ENCODE measurements at regions not wholly inside any gene's neighbourhood (a gene's known extent, or its start where the extent isn't known, plus 50 kb on each side); places are given as distances from the start of the nearest gene placed in this dataset.

DNA sequence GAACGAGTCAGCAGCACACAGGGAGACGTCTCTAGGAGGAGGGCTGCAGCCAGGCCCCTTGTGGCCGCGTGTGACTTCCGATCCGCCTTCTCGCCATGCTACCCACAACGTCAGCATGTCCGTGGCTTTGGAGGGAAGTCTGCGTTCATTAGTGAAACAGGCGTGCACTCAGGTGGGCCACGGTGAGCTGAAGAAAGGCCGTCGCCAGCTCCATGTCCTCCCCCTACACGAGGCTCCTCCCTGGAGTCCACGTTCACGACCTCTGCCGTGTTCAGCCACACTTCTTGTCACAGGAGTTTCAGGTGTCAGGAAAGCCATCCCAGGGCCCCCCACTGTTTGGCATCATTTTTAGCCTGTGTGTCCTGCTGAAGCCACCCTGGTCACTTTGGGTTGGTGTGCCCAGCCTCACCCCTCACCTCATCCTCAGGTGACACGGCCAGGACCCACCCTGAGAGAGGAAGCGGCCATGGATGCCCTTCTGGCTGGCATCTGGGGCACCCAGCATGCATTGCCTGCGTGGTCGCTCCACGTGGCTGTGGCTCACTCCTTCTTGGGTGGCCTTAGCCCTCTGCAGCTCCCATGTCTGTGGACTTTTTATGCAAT, 310.6 kb upstream of the SHH start:
- no peaks in the 10 kb centered on the region for H3K4me1 ChIP-seq (replicated peaks)
- no peak for DNase-seq (ENCODE audit: low spot score)
- intact Hi-C loops (cut with DNase I), result no loop called here

GRCh38 chr7:156121956-156122355, 309.7 kb upstream of the SHH start:
- no peak for TF ChIP-seq POLR2A (IDR thresholded peaks at IDR 0.05)
- TF ChIP-seq POLR2AphosphoS5 (IDR thresholded peaks at IDR 0.05), result no peak
- TF ChIP-seq CTCF (IDR thresholded peaks at IDR 0.05), result no peak
- H3K4me1 ChIP-seq (replicated peaks), result no peaks in the 10 kb centered on the region
- no peaks in the 10 kb centered on the region for H3K9me3 ChIP-seq
- no peak for DNase-seq (ENCODE audit: low spot score)
- H3K27me3 ChIP-seq (replicated peaks; ENCODE audit: insufficient read depth), result no peaks in the 10 kb centered on the region
- no peak overlapping the region for H3K27ac ChIP-seq
- H3K36me3 ChIP-seq, result no peaks in the 10 kb centered on the region
- 91% methylated on average over 17 of the region's 17 CpGs for WGBS
- no peak overlapping the region for H3K4me3 ChIP-seq
- intact Hi-C loops (cut with DNase I), result no loop called here

More for the DNA sequence above, 310.6 kb upstream of the SHH start:
- no peaks in the 10 kb centered on the region for H3K9me3 ChIP-seq
- no peak overlapping the region for H3K4me3 ChIP-seq
- no peak overlapping the region for H3K27ac ChIP-seq
- 90% methylated on average over 23 of the region's 23 CpGs for WGBS
- no peak for TF ChIP-seq CTCF (IDR thresholded peaks at IDR 0.05)
- no peak for TF ChIP-seq POLR2A (IDR thresholded peaks at IDR 0.05)
- TF ChIP-seq POLR2AphosphoS5 (IDR thresholded peaks at IDR 0.05), result no peak
- H3K36me3 ChIP-seq, result no peaks in the 10 kb centered on the region
- H3K27me3 ChIP-seq (replicated peaks; ENCODE audit: insufficient read depth), result no peaks in the 10 kb centered on the region

DNA sequence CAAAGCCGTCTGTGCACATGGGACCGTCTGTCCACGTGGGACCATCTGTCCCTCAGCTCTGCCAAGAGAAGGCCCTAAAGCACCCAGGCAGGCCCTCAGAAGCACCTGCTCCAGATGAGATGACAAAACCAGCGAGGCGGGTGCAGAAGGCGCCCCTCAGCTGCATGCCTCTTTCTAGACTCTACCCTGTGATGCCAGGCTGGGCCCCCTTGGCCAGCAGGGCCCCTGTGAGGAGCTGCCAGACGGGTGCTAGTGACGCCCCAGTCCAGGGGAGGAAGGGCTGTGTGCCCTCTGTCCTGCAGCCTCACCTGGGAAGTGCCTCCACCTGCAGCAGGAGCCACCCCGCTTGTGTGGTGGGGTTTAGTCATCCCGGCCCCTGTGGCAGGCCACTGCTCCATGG, 309.2 kb upstream of the SHH start:
- Histone ChIP-seq H3K36me3 (no peaks in the 10 kb centered on the region), H3K9me3 (no peaks in the 10 kb centered on the region), H3K27ac (no peak overlapping the region), H3K4me3 (no peak overlapping the region), H3K27me3 (replicated peaks; ENCODE audit: insufficient read depth) (no peaks in the 10 kb centered on the region), H3K4me1 (replicated peaks) (no peaks in the 10 kb centered on the region)
- DNase-seq (ENCODE audit: low spot score), result no peak
- intact Hi-C loops (cut with DNase I), result no loop called here
- TF ChIP-seq POLR2A (IDR thresholded peaks at IDR 0.05), result no peak
- 88% methylated on average over 10 of the region's 10 CpGs for WGBS

GRCh38 chr7:156120552-156120951, 308.3 kb upstream of the SHH start:
- intact Hi-C loops (cut with DNase I), result no loop called here
- H3K4me3 ChIP-seq, result no peak overlapping the region
- no peaks in the 10 kb centered on the region for H3K36me3 ChIP-seq
- H3K27ac ChIP-seq, result no peak overlapping the region
- DNase-seq (ENCODE audit: low spot score), result no peak
- WGBS, result 86% methylated on average over 17 of the region's 17 CpGs
- TF ChIP-seq POLR2A (IDR thresholded peaks at IDR 0.05) (no peak), CTCF (IDR thresholded peaks at IDR 0.05) (no peak), POLR2AphosphoS5 (IDR thresholded peaks at IDR 0.05) (no peak)
- H3K9me3 ChIP-seq, result no peaks in the 10 kb centered on the region
- H3K4me1 ChIP-seq (replicated peaks), result no peaks in the 10 kb centered on the region
- no peaks in the 10 kb centered on the region for H3K27me3 ChIP-seq (replicated peaks; ENCODE audit: insufficient read depth)

- Histone ChIP-seq H3K4me1 (replicated peaks) (no peaks in the 10 kb centered on the region), H3K27ac (no peak overlapping the region), H3K9me3 (no peaks in the 10 kb centered on the region), H3K36me3 (no peaks in the 10 kb centered on the region), H3K4me3 (no peak overlapping the region), H3K27me3 (replicated peaks; ENCODE audit: insufficient read depth) (no peaks in the 10 kb centered on the region)
- no peak for DNase-seq (ENCODE audit: low spot score)
- no peak for TF ChIP-seq POLR2AphosphoS5 (IDR thresholded peaks at IDR 0.05)
- no peak for TF ChIP-seq CTCF (IDR thresholded peaks at IDR 0.05)
- TF ChIP-seq POLR2A (IDR thresholded peaks at IDR 0.05), result no peak
- intact Hi-C loops (cut with DNase I), result no loop called here
- 93% methylated on average over 6 of the region's 6 CpGs for WGBS
These were observed 307.5 kb upstream of the SHH start for GRCh38 chr7:156119771-156120170.
